M059J (cell line): ENCODE measurements at regions not wholly inside any gene's neighbourhood (a gene's known extent, or its start where the extent isn't known, plus 50 kb on each side); places are given as distances from the start of the nearest gene placed in this dataset.
A peak's percentile ranks its signal among the peaks of the same experiment; 100 is the strongest.
"Not testable (repeated sequence)": the region's sequence is repeated elsewhere in the genome, so short reads cannot be mapped to it uniquely, and the experiment has no call there.

Experiments used
- DNase-seq: peaks from one replicate; pipeline ENCODE4 v3.0.0-alpha.2; 2012; ENCODE audit warnings: low read depth

GRCh38 chr21:38913893-38914527 is 108.3 kb downstream of the ETS2 start:
- DNase-seq = no peak

GRCh38 chr21:38913120-38913892 is 107.6 kb downstream of the ETS2 start:
- peak; percentile 38 for DNase-seq

DNA sequence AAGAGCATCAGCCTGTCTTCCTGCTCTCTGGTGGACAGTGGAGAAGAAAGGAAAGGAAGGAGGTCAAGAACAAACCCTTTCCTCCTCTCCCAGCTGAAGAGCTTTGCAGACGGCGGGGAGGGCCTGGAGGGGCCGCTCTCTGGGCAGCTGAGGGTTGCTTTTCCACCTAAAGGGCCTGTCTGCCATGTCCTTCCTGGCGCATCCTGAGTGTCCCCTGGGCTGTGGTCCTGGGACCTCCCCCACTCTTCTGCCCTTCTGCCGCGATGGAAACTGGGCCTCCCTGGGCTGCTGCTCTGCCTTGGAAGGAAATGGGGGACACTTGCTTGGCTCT is 107.0 kb downstream of the ETS2 start:
- DNase-seq = no peak

GRCh38 chr21:38912102-38912629 is 106.4 kb downstream of the ETS2 start:
- DNase-seq = no peak

DNA sequence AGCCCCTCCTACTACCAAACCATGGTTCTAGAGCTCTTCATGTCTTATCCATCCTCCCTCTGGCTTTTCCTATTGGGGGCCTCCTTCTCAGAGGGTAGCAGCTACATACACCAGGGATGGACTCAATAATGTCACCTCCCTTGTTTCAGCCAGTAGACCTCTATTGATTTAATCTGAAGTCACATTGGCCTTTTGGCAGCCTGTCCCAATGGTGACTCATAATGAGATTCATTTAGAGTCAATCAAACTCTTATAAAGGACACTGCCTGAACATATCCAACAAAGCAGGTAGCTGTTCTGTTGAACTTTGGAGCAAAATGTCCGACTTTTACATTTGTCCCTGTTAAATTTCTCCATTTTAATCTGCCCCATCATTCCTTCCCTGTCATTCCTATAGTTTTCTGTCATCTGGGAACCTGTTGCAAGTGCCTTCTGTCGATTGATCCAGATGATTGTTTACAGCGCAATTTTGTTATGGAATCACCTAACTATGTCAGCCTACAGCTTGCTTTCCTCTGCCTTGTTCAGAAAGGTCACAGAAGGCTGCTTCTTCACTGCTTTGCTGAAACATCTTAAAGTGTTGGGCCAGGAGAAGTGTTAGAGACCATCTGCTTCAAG is 105.9 kb downstream of the ETS2 start:
- peak; percentile 56 for DNase-seq

DNA sequence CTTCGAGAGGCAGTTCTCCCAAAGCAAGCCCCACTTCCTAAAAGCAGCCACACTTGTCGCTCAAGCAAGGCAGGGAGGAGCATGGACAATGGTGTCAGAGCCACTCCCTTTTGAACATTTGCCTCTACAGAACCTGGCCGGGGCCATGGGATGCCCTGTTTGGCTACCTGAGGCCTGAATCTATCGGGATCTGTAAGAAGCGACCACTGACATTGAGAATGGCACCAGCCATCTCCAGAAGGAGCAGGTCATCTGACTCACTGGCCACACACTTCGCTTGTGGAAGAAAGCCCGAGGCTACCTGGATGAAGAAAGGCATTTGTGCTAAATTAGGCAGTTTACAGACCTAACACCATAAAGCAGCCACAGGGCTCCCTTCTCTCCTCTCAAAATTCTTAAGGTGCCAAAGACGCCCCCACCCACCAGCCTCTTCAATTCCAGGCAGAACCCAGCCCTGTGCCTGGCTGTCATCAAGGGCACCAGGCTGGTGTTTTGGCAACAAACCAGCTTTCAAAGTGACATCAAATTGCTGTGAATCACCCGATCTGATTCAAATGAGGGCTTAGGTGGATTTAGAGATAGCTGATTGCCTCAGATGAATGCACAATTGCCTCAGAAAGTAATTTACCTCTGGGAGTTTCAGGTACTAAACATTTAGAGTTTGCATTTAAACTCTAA is 104.8 kb downstream of the ETS2 start:
- peak; percentile 88 for DNase-seq

DNA sequence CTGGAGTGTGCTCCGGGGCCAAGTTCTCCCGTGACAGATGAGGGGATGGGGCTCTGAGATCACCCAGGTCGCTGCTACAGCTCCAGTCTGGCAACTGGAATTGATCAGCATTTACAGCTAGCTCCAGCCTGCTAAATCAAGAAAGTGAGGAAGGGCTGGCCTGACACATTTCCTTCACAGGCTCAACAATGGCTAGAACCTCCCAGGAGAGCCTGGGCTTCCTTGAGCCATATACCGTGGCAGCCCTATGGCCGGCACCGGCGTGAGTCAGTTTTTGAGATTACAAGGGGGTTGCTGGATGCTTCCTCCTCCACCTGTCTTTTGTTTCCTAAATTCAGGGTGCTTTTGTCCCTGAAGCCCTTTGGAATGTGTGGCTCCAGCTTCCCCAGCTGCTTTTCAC is 104.2 kb downstream of the ETS2 start:
- no peak for DNase-seq

- peak; percentile 43 for DNase-seq
These were observed 103.4 kb downstream of the ETS2 start for GRCh38 chr21:38909109-38909508.

- no peak for DNase-seq
These were observed 102.8 kb downstream of the ETS2 start for GRCh38 chr21:38908537-38908936.

DNA sequence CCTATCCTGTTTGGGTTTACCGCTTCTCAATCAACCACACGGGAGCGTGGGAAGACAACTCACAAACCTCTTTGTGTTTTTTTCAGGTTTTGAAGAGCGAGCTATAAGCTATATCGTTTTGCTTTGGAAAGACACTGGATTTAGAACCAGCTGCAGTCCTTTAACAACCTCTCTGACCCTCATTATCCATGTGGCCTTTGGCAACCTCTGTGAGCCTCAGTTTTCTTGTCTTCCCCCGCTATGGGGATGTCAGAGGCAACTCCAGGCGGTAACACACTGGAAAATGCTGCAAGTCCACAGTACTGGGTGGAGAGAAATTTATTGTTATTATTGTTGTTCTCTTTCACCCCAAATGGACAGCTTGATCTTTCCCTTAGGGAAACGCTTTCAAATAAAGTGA is 100.0 kb downstream of the ETS2 start:
- DNase-seq = no peak

GRCh38 chr21:38905328-38905727 is 99.6 kb downstream of the ETS2 start:
- no peak for DNase-seq

DNA sequence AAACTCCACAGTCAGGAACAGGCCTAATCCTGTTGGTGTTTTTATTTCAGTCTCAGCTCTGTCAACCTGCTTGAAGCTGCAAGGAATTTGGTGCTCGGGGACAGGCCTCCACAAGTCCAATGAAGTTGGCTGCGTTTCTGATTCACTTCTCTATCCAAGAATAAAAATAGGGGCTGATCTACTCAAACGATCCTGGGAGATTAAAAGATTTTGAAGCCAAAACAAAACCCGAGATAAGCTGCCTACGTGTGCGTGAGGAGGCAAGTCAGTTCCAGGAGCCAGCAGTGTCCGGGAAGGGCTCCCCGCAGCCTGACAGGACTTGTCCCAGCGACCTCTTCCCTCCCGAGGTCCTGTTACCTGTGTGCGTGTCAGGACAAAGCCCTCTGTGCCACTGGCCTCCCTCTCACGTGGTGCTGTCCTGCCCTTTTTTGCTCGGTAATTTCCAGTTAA is 98.0 kb downstream of the ETS2 start:
- no peak for DNase-seq

GRCh38 chr21:38902608-38903445 is 97.1 kb downstream of the ETS2 start:
- peak; percentile 65 for DNase-seq

DNA sequence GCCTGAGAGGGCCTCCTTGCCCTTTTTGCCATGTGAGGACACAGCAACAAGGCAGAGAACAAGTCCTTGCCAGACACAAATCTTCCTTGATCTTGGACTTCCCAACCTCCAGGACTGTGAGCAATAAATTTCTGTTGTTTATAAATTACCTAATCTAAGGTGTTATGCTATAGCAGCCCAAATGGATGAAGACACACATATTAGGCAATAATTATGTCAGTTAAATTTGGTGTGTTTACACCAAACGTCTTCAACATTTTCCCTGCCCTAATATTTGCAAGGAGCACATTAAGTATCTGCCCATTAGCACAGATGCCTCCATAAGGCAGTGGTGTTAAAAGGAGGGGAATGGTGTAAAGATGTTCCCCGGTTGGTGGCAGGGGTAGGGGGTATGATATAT is 94.8 kb downstream of the ETS2 start:
- no peak for DNase-seq

DNA sequence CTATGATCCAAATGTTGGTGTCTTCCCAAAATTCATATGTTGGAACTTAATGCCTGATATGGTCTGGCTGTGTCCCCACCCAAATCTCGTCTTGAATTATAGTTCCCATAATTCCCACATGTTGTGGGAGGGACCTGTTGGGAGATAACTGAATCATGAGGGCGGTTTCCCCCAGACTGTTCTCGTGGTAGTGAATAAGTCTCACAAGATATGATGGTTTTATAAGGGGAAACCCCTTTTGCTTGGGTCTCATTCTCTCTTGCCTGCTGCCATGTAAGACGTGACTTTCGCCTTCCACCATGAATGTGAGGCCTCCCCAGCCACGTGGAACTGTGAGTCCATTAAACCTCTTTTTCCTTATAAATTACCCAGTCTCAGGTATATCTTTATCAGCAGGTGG is 94.3 kb downstream of the ETS2 start:
- not testable (repeated sequence) for DNase-seq

DNA sequence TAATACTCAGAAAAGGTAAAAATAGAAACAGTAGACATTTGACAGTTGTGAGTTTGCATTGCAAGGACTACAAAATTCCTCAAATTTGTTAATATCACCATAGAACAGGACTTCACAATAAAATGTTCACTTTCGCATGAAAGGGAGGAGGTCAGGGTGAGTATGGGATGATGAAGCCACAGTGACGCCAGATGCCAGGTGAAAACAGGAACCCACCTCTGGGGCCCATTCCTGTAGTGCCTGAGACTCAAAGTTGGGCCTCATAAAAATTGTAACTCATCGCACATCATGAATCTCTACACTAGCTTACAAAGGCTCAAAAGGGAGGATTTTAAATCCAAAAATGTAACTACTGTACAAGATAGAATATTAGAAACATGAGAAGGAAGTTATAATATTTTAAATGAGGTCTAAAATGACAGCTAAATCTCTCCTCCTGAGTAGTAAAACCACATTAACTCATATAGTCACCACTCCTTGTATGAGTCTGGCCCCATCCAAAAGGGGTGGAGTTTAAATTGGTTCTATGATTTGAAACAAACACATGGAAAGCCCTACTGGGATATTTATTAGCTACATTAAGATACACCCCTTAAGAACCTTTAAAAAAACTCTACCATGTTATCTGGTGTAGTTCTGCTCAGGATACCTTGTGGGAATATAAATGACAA is 93.7 kb downstream of the ETS2 start:
- no peak for DNase-seq

DNA sequence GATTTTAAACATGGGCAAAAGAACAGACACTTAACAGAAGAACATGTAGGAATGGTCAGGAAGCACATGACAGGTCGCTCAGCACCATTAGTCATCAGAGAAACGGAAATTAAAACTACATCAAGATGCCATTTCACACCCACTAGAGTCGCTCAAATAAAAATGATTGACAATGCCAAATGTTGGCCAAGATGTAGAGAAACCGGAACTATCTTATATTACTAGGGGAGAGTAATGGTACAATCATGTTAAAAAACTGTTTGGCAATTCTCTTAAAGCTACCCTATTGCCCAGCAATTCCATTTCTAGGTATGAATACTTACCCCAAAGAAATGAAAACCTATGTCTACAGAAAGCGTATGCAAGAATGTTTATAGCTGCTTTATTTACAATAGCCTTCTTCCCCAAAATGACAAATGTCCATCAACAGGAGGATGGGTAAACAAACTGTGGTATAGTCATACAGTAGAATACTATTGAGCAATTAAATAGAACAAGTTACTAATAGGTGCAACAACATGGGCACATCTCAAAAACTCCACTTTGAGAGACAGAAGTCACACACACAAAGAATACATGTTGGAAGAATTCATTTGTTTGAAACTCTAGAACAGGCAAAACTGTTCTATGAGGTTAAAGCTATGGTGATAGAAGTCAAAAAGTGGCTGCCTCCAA is 92.8 kb downstream of the ETS2 start:
- DNase-seq = peak; percentile 42

GRCh38 chr21:38897532-38898421 is 92.0 kb downstream of the ETS2 start:
- no peak for DNase-seq

- DNase-seq = no peak
These were observed 89.2 kb downstream of the ETS2 start for GRCh38 chr21:38894899-38895298.
